GM18951 (cell line): ENCODE measurements at regions not wholly inside any gene's neighbourhood (a gene's known extent, or its start where the extent isn't known, plus 50 kb on each side); places are given as distances from the start of the nearest gene placed in this dataset.

ENCODE experiments used
- POLR2A ChIP-seq: IDR thresholded peaks from 4 replicates; pipeline ENCODE4 v1.6.1; 2011; ENCODE audit warnings: mild to moderate bottlenecking; ENCODE audit not compliant: insufficient read length, insufficient read depth; ENCODE audit errors: extremely low read depth
- in situ Hi-C: fragments of 300-500 bp; cut with MboI; formaldehyde crosslinking; loops from one replicate; pipeline ENCODE4 v1.12.0; 2022; ENCODE audit warnings: low sequenced_read_pairs, mixed read lengths, inconsistent platforms; ENCODE audit not compliant: unreplicated experiment

- in situ Hi-C loops, result no loop called here
- TF ChIP-seq POLR2A, result no peak
Measured at GRCh38 chr5:112635771-112636731, 101.6 kb upstream of the APC start.

GRCh38 chr5:112636751-112637150 is 100.9 kb upstream of the APC start:
- in situ Hi-C loops, result no loop called here
- no peak for TF ChIP-seq POLR2A

GRCh38 chr5:112637343-112637742 is 100.3 kb upstream of the APC start:
- in situ Hi-C loops, result no loop called here
- no peak for TF ChIP-seq POLR2A

- in situ Hi-C loops, result no loop called here
- no peak for TF ChIP-seq POLR2A
Measured at GRCh38 chr5:112640546-112640945, 97.1 kb upstream of the APC start.

- in situ Hi-C loops, result no loop called here
- TF ChIP-seq POLR2A, result no peak
Measured at GRCh38 chr5:112641515-112642110, 96.1 kb upstream of the APC start.

- no peak for TF ChIP-seq POLR2A
- in situ Hi-C loops, result no loop called here
Measured at GRCh38 chr5:112642885-112643284, 94.8 kb upstream of the APC start.

- TF ChIP-seq POLR2A, result no peak
- in situ Hi-C loops, result no loop called here
Measured at GRCh38 chr5:112643339-112643971, 94.2 kb upstream of the APC start.

- in situ Hi-C loops, result no loop called here
- TF ChIP-seq POLR2A, result no peak
Measured at GRCh38 chr5:112646139-112646936, 91.3 kb upstream of the APC start.

- in situ Hi-C loops, result no loop called here
- TF ChIP-seq POLR2A, result no peak
Measured at GRCh38 chr5:112647428-112647827, 90.3 kb upstream of the APC start.

GRCh38 chr5:112648264-112648663 is 89.4 kb upstream of the APC start:
- in situ Hi-C loops, result no loop called here
- no peak for TF ChIP-seq POLR2A

- in situ Hi-C loops, result no loop called here
- no peak for TF ChIP-seq POLR2A
Measured at GRCh38 chr5:112649882-112650281, 87.8 kb upstream of the APC start.

GRCh38 chr5:112653638-112654205 is 84.0 kb upstream of the APC start:
- no peak for TF ChIP-seq POLR2A
- in situ Hi-C loops, result no loop called here
